Amygdala (tissue), 56 donors: ENCODE measurements at regions not wholly inside any gene's neighbourhood (a gene's known extent, or its start where the extent isn't known, plus 50 kb on each side); places are given as distances from the start of the nearest gene placed in this dataset.

Experiments
- DNase-seq, 56 donors: peaks; one replicate each; lab custom pipeline; 2025; lab: John Stamatoyannopoulos, UW

GRCh38 chr2:70354264-70354949 lies 52.5 kb upstream of the FAM136A start:
- DNase-seq: no peak
